KBM-7 (cell line): ENCODE measurements at regions not wholly inside any gene's neighbourhood (a gene's known extent, or its start where the extent isn't known, plus 50 kb on each side); places are given as distances from the start of the nearest gene placed in this dataset.

ENCODE experiments used
- DNase-seq: peaks from one replicate; pipeline ENCODE4 v3.0.0-alpha.2; 2015
- in situ Hi-C: fragments of 300-500 bp; cut with MboI; formaldehyde crosslinking; loops from 2 replicates; pipeline ENCODE4 v1.14.3; 2020; ENCODE audit warnings: low sequenced_read_pairs, low pct_unique_long_range_greater_than_20kb, mixed read lengths

DNA sequence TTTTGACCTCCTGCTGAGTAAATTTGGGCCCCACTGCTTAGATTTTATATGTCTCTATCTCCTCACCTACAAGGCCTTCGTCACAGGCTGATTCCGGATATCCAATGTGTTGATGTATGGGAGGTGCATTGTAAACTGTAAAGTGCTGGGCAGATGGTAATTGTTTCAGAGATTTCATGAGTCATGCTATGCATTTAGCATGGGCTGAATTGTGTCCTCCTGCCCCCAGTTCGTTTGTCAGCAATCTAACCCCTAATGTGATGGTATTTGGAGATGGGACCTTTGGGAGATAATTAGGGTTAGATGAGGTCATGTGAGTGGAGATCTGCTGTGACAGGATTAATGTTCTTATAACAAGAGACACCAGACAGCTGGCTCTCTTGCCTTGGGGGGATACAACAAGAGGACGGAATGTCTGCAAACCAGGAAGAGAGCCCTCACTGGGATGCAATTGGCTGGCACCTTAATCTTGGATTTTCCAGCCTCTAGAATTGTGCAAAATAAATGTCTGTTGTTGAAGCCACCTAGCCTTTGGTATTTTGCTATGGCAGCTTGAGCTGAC, 101.8 kb upstream of the NLRP1 start:
- DNase-seq, result no peak
- in situ Hi-C loops, result no loop called here

DNA sequence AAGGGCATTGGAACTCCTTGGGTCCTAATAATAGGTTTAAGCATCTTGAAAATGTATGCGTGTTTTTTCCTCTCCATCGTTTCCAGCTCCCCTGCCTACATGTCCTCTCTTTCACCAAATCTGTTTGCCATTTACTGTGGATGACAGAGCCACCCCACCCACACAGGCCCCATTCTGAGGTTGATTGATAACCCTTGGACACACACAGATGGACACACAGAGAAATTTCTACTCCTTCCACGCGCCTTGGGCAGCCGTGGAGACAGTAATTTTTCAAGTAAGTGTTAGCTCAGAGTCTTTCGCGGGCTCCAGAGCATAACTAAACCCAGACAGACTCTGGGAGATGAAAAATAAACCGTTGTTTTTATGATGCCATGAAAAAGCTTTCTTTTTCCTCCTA, 103.3 kb upstream of the NLRP1 start:
- DNase-seq, result no peak
- in situ Hi-C loops, result no loop called here

DNA sequence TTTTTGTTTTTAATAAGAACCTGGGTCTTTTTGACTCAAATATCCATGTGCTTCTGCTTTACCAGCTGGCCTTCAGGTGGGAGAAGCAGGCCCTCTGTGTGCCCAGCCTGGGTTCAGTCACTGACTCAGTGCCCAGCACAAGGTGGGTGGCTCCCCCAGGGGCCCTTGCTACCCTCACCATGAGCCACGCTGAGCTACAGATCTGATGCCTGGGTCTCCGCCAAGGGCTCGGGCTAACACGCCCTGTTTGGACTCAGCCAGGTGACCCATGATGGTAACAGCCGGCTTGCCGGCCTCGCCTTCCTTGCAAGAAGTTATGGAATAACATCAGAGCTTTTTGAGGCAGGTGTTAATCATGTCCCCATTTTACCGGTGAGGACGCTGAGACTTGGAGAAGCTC, 109.5 kb upstream of the NLRP1 start:
- DNase-seq, result no peak
- in situ Hi-C loops, result no loop called here

DNA sequence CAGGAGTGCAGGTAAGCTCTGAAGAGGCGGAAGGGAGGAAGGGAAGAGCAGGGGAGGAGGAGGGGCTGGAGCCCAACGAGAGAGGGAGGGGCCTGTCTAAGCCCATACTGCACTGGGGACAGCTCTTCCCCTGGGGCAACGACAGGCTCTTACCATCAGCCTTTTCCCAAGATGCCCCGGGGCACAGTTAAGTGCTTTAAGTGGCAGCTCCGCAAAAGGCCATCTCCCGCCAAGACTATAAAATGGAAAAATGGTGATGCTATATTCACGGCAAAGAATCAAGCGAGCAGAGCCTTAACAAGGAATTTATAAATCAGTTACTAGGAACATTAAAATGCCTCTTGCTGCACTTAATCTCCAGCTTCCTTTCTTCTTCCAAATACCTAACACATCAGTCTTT, 110.2 kb upstream of the NLRP1 start:
- in situ Hi-C loops, result no loop called here
- no peak for DNase-seq

DNA sequence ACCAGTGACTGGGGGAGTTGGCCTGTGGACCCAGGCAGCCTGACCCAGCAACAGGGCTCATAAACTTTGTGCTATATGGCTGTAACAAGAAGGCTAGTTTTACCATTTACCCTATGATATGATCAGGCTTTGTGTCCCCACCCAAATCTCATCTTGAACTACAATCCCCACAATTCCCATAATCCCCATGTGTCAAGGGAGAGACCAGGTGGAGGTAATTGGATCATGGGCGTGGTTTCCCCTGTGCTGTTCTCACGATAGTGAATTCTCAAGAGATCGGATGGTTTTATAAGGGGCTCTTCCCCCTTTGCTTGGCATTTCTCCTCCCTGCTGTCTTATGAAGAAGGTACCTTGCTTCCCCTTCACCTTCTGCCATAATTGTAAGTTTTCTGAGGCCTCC, 111.2 kb upstream of the NLRP1 start:
- no peak for DNase-seq
- in situ Hi-C loops, result no loop called here

DNA sequence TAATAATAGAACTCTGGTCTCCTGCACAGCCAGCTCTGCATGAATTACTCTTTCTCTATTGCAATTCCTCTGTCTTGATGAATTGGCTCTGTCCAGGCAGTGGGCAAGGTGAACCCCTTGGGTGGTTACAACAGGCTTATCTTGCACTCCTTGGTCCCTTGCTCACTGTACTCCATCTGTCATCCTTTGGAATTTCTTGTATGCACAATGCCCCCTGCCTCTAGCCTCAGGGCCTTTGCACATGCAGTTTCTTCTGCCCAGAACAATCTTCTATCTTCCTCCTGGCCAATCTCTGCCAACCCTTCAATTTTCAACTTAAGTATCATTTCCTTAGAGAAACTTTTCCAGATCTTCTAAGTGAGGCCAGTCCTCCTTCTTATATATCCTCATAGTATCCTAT, 114.7 kb upstream of the NLRP1 start:
- in situ Hi-C loops, result no loop called here
- DNase-seq, result no peak

DNA sequence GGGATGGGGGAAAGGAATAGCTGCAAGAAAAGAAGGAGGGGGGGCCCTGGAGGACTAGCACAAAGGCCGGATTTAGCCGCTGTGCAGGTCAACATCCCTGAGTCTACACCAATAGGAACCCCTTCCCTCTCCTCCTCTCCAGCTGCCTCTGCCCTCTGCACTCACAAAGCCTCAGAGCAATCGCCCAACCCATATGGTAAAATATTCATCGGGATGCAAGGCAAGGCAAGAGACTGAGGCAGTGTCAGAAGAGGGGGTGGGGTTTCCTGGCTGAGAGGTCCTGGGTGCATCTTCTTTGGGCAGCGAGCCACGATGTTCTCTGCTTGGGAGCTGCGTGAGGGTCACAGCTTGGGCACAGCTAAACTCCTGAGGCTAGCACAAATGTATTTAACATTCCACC, 115.5 kb upstream of the NLRP1 start:
- no peak for DNase-seq
- in situ Hi-C loops, result no loop called here

DNA sequence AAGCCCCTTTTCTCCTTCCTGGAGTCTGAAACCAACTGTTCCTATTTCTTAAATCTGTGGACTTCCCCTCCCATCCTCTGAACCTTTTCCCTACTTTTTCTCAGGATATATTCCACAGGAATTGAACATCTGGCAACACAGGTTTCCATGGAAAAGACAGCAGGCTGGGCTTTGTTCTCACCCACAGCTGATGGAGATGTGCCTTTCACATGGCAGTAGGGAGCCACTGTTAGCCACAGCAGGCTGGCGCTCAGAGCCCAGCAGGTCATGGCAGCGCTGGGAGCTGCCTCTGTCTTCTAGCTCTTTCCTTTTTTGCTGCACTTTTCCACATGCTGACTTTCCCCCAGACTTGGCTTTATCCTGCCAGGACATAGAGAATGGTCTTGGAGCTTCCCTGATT, 116.4 kb upstream of the NLRP1 start:
- DNase-seq, result no peak
- in situ Hi-C loops, result no loop called here

DNA sequence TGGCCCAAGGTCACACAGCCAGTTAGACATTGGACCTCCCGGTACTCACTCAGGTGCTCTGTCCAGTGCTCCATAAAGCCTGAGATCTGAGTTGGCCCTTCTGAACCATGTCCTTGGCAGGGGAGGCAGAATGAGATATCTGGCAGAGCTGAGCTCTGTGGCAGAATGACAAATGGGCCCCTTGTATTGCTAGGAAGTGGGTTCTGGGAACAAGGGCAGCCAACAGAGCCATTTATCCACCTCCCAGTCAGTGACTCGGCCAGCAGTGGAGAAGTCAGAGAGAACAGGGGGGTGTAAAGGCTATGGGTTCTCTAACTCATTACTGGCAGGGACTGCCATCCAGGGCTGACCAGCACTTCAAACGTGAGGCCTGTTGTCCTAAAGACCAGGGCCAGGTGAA, 117.1 kb upstream of the NLRP1 start:
- in situ Hi-C loops, result no loop called here
- no peak for DNase-seq

DNA sequence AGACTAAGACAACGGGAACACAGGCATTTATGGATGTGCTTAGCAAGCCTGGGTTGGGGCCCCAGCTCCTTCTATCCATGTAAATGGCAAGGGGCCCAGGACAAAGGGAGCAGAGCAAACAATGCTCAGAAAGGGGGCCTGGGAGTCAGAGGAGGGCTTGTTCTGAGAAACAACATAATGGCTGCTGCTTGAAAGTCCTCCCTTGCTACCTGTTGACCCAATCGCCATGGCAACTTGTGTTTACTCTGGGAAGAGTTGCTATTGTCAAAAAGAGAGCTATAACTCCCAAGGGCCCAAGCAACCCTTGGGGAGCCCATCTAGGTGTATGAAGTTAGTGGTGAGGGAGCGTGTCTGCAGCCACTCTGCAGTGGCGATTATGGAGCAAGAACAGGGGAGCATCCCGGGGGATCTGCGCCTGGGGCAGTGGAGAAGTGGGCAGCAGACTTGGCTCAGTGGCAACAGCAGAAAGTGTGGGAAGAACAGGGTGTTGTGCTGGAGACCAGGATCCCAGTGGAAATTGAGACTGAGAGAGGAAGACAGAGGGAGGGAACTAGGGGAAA, 118.7 kb upstream of the NLRP1 start:
- no peak for DNase-seq
- in situ Hi-C loops, result no loop called here

DNA sequence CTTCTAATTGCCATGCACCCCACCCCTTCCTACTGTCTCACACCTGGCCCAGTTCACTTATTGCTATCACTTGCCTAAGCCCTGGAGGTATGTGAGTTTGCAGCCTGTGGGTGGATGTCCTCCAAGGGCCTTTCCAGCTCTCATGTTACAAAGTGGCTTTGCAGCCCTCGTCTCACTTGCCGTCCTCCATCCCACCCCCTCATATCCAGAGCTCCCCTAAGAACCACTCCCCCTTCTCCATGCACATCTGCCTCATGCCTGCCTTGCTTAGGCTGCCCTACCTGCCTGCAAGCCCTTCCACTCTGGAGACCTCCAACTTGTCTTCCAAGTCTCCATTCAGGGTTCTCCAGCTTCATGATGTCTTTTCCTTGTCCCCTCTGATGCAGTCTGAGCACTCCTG, 119.4 kb upstream of the NLRP1 start:
- in situ Hi-C loops, result no loop called here

DNA sequence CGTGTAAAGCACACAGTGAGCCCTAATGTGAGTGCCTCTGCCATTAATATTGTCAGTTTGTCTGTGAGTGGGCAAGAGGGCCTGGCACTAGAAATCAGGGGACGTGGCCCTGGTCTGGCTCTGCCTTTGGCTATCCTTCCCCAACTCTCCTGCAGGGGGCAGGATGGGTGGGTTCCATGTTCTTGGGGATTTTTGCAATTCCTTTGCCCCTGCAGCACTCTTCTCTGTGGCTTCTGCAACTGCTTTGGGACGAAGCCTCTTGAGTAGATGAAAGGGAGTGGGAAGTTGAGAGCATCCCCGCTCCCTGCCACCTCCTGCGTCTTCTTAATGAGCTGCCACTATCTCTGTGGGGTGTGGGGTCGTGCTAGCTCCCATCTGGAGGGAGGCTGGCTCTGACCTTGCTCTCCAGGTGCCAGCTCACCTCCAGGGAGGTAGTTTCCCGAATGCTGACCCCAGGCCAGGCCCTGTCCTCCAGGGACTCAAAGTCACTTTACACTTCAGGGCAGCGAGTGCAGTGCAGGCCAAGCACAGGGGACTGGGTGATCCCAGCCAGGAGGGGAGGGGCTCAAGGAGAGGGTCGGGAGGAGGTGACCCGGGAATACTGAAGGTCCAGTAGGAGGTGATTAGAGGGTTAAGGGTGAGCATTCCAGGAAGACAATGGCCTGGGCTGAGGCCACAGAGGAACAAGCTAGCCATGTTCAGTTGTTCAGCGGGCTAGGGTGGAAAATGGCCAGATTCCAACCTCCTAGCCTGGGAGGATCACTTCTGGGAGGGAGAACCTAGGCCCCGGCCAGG, 121.0 kb upstream of the NLRP1 start:
- DNase-seq, result peak; percentile 18
- in situ Hi-C loops, result no loop called here

More for the DNA sequence above, 119.4 kb upstream of the NLRP1 start:
- DNase-seq, result no peak

DNA sequence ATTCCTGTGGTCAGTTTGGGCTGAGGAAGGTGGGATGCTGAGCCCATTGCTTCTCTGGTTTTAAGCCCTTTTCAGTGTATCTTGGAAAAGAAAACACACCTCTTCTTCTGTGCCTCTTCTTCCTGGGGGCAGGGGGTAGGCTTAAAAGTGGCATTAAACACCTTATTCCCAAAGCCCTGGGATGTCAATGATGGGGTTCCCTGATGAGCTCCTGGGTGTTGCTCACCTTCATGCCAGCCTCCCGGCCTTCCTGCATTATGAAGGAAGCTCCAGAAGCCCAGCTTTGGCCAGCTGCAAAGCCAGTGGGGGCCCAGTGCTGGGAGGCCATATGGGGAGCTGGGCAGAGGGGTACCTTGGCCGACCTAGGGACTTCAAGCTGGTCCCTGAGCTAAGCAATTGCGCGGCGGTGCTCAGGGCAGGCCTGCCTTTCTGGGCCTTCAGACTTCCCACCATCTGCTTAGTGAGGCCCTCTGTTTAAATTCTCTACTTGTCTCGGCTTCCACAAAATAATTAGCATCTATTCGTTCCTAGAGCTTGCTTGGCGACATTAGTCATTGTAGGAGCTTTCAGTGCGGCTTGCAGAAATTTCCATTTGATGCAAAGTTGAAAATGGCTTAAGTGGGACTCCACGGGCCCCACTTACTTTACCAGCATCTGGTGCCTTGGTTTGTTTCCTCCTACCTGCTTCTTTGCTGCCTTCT, 121.7 kb upstream of the NLRP1 start:
- DNase-seq, result no peak
- in situ Hi-C loops, result no loop called here

DNA sequence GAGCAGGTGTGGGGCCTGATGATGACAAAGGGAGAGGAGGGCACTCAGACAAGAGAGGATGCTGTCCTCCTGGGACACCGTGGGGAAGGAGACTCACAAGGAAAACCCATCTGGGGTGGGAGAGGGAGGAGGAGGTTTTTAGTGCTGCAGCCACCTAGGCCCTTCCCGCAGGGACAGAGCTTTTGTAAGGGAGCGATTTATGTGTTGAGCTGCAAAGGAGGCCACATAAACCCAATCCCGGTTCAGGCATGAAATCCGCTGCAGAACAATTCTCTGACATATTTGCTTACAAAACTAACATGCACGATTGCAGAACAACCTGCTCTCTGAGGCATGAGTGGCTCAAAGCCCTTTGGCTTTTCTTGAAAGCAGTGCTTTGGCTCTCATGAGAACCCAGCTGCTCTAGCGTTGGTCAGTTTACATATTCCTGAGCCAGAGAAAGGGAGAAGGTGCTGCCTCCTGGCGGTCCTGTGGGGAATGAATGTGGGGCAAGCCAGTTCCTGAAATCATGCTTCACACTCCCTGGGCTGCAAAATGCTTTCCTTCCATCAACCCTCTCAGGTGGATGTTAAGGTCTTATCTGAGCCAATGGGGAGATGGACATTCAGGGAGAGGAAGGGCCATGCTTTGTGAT, 122.4 kb upstream of the NLRP1 start:
- DNase-seq, result peak; percentile 63
- in situ Hi-C loops, result no loop called here

DNA sequence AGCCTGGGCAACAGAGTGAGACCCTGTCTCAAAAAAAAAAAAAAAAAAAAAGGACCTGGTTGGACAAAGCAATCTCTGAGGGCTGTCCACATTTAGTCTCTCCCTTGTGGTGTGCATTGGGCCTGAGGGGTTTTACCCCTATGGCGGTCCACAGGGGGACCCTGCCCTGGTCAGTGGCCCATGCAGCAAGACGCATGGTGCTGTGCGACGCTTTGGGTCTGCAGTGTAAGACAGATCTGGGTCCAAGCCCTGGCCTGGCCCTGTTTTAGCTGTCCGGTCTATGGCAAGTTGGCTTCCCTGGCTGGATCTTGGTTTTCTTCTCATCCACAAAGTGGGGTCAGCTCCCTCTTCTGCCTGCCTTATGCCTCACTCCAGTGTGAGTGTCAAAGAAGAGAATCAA, 123.2 kb upstream of the NLRP1 start:
- in situ Hi-C loops, result no loop called here

DNA sequence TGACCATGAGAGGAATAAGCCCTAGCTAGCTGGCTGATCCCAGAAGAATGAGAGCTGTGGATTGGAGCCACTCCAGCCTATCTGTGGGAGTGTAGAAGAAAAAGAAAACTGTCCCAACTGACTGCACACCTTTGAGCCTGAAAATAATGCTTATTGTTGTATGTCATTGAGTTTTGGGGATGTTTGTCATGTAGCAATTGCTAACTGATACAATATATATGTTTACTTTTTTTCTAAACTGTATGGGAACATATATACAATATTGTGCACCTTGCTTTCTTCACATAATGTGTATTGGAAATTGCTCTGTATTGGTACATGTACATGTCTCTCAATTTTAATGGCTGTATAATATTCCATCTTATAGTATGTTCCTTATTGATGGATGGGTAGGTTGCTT, 124.0 kb upstream of the NLRP1 start:
- no peak for DNase-seq
- in situ Hi-C loops, result no loop called here

More for the DNA sequence above, 123.2 kb upstream of the NLRP1 start:
- no peak for DNase-seq

DNA sequence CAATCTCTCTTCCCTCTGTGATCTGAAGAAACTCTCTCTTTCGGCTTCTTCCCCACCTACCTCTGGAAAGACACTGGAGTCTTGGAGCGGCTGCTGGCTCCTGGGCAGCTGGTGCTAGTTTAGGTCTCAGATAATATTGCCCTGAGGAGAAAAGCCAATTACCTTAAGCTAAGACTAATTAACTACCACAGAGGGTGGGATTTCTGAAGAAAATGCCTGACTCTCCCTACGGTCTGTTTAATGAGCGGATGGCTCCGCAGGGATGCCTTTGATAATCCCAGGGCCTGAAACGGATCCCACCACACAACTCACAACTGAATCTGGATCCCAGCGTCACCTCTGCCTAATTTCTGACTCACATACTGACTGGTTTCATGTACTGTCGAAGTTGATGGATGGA, 127.0 kb upstream of the NLRP1 start:
- in situ Hi-C loops, result no loop called here
- no peak for DNase-seq

DNA sequence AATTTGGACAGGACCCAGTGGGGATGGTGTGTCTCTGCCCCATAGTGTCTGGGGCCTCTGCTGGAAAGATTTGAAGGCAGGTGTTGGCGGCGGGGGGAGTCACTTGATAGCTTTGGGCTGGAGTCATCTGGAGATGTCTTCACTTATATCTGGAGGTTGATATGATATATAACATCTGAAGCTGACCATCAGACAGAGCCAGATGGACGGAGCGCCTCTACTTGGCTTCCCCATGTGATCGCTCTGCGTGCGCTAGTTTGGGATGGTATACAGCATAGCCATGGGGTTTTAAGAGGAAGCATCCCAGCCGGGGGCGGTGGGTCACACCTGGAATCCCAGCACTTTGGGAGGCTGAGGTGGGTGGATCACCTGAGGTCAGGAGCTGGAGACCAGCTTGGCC, 130.7 kb upstream of the NLRP1 start:
- no peak for DNase-seq
- in situ Hi-C loops, result no loop called here

DNA sequence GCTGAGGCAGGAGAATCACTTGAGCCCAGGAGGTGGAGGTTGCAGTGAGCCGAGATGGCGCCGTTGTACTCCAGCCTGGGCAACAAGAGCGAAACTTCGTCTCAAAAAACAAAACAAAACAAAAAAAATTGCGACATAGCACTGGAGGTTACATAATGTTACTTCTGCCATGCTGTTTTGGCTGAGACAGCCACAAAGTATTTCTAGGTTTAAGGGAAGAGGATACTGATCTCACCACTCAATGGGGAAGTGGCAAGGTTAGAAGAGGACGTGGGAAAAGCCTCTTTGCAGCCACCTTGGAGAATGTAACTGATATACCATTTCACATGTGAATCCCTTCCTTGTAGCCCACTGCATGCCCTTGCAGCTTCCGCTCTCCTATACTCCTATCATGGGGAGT, 131.2 kb upstream of the NLRP1 start:
- in situ Hi-C loops, result no loop called here

DNA sequence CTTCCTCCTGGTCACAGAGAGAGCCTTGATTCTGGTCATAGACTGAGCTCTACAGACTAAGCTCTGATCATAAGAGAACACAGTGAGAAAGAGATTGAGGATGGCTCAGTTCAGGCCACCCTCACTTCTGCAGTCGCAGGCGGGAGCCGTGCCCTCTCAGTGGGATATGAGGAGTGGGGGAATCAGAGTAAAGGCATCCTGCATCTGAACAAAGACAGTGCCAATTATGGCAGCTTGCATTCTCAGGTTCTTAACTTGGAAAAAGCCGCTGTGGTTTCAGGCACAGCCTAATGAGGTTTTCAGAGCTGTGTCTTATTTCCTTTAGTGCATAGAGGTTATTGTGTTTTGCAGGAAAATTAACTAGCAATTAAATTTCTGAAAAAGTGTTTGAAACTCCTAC, 134.4 kb upstream of the NLRP1 start:
- in situ Hi-C loops, result no loop called here
- DNase-seq, result no peak

More for the DNA sequence above, 131.2 kb upstream of the NLRP1 start:
- peak; percentile 40 for DNase-seq
